HG03060 (cell line): ENCODE measurements at regions not wholly inside any gene's neighbourhood (a gene's known extent, or its start where the extent isn't known, plus 50 kb on each side); places are given as distances from the start of the nearest gene placed in this dataset.

Experiments
- ATAC-seq: cut with Tn5 transposase; IDR thresholded peaks from one replicate; pipeline ENCODE4 v1.9.1; 2021; ENCODE audit warnings: low read depth, moderate number of reproducible peaks; ENCODE audit not compliant: unreplicated experiment

DNA sequence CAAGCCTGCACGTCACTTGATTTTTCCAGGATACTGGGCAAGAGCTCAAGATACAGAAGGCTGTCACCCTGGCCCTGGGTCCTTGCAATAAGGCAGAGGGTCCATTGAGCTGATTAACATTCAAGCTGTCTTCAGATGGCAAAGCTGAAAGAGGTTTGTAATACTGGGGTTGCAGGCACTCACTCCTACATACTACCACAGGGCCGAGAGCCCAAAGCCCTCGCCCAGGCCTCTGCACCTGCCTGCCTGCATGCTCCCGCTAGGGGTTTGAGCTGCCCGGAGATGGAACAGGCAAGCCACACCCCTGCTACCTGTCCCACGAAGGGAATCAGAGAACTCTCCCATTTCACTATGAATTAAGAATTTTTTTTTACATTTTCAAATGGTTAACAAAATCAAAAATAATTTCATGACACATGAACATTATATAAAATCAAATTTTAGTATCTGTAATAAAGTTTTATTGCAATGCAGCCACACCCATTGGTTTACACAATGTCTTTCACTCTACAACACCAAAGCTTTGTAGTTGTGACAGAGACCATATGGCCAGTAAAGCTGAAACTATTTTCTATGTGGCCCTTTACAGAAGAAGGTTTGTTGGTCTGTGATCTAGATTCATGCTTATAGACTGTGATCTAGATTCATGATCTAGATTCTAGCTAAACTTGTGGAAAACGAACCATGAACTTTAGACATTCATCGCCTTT, 530.4 kb upstream of the IGFBP7 start:
- ATAC-seq = no peak

DNA sequence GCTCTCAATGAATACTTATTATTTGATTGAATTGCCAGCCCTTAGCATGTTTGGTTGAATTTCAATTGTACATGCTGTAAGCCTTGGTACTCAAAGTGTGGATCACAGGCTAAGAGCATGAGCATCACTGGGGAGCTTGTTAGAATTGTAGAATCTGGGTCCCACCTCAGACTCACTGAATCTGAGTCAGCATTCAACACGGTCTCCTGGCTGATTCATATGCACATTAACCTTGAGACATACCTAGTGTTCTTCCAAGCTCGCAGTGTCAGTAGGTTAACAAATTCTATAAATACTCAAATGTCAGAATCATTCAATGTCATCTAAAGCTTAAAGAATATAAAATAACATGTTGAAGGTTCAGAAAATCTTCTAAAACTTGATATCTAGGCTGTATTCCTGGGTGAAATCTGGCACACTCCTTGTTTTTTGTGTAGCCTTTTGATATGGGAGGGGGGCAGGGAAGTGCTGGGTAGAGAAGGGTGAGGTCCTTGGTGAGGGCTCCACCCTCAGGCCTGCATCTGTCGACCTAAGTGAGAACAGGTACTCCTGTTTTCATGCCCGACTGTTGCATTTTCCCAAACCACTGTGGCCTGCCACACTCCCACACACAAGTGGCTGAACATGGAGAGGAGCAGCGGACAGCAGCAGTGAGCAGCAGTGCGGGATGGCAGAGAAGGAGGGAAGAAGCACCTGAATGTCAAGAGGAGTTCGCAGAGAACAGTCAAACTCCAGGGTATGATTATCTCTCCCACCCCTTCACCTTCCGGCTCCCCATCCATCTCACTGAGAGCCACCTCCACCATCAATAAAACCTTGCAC, 529.6 kb upstream of the IGFBP7 start:
- ATAC-seq = no peak

DNA sequence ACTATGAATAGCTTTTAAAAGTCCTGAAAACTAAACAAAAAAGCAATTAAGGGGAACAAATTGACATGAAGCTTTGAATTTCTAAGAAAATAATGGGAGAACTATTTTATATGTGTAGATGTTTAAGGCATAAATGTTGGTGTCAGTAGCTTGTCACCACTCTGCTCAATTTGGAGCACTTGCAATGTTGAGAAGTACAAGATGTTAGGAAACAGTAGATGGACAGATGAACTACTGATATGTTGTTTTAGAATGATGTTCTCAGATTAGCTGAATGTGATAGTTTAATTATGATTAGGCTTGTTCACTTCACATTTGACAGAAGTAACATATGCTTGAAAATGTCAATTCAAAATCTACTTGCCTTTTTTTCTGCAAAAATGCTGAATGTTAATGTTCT, 525.7 kb upstream of the IGFBP7 start:
- ATAC-seq = no peak

DNA sequence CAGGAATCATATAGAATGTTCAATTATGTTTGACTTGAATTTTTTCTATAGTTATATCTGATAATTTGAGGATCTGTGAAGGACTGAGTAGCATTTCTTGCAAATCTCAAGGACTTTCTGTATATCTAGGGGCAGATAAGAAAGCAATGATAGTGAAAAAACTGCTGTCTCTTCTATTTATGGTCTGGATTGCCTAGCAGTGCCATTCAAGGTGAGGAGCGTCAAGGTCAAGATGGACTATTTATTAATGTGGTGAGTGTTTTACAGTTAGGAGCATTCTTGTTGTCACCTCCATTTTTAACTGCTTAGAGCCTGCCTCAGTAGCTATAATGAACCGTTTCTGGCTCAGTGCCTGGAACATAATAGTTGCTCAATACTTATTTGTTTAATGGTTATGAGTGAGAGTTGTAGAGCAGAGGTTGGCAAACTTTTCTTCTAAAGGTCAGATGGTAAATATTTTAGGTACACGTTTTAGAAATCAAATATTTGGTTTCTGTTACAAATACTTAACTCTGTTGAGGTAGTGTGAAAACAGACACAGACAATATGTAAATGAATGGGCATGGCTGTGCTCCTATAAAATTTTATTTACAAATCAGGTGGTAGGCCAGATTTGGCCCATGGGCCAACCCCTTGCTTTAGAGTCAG, 523.2 kb upstream of the IGFBP7 start:
- no peak for ATAC-seq

DNA sequence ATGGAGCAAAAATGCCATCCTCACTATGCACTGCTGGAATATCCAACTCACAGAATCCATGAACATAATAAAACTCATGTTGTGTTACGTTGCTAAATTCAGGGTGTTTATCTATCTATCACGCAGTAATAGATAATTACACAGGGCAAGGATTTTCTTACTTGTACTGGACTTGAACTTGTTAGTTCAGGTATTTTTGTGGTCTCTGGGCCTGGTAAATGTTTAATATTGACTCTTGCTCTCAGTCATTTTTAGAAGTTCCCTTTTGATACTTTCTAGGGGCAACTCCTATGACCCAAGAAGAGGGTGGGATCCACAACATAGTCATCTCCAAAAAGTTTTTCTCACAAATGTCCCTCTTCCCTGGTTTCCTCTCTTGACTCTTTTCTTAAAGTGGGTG, 522.4 kb upstream of the IGFBP7 start:
- no peak for ATAC-seq

DNA sequence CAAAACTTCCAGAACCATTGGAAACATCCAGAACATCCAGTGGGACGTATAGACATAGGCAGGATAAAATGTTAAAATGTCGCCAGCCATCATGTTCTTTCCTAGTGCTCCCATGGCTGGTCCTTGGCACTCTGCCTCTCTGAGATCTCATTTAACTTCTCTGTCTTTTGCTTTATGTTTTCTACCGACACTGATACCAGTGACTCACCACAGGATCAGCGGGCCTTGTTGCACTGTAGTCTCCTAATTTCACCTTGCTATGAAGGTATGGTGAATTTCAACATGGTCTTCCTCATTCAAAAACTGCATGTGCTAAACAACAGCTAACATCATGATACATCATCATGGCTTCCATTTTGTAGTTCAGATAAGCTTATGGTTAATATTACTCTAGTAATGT, 521.0 kb upstream of the IGFBP7 start:
- ATAC-seq = no peak

DNA sequence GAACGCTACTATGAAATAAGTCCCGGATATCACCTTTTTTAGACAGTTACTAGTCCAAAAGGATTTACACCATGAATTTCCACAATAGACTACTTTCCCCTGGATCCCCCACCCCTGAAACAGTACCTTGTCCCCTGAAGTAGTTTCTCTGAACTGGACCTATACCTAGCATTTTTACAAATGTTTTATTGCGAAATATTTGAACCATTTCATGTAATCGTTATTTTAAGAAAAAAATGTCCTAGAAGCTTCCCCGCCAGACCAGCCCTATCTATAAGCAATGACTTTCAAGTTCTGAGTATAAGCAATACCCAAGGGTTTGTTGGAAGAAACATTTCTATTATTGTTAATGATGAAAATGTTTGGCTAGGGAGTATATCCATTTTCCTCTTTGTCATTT, 517.8 kb upstream of the IGFBP7 start:
- no peak for ATAC-seq

DNA sequence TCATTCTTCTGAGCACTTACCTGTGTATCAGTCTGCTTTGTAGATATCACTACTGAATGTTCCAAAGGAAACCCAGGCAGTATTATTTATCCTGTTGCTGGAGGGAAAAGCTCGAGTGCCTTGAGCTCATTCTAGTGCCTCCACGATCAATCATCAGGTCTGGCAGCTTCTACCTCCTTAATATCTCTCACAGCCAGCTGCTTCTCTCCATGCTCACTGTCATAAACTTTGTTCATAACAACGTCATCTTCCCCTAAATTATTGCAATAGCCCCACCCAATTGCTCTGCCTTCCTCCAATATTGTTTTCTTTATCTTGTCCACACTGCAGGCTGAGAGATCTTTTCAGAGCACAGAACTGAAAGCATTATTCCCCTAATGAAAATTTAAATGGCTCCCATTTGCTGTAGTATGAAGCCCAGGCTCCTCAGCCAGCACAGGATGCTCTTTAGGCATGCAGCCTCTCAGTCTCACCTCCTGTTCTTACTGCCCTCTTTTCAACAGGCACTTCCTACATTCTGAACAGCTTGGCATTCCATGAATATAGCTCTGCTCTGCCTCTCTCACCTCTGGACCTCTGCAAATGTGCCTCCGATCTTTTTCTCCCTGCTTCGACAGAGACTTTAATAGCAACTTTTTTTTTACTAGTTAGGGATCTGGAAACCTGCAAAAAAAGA, 504.2 kb upstream of the IGFBP7 start:
- ATAC-seq = no peak

DNA sequence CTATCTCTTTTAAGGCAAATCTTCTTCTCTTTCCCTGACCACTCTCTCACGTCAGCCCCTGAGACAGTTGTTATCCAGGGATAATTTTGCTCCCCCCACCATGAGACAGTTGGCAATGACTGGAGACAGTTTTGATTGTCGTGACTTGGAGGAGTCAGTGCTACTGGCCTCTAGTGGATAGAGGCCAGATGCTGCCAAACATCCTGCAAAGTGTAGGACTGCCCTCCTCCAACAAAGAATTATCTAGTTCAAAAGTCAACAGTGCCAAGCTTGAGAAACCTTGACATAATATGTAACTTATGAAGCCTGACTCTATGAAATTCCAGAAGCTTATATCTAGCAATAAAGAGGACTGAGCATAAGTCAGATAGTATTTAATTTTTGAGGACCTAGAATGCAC, 502.1 kb upstream of the IGFBP7 start:
- ATAC-seq = no peak

DNA sequence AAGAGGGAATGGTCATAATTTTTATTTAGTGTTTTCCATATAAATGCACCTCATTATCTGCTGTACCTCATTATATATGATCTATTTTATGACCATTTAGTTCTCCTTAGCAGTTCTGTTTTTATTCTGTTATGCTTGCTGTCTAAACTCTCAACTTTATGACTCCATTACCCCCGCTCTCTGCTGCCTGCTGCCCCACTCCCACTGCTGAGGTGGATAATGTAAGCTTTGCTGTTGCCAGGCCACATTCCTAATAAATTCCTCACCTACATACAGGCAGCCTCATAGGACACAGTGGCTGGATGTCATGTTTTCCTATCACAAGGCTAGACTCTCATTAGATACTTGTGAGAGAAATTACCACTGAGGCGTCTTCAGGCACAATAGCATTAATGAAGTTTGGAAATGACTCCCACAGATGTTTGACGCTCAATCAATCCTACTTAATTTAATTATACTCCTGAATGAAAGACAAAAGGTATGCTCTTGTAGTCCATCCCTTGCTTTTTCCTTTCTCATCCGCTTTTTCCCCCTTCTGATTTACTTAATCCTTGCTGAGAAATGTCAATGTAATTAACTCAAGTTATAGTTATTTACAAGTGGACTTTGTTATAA, 497.5 kb upstream of the IGFBP7 start:
- no peak for ATAC-seq

DNA sequence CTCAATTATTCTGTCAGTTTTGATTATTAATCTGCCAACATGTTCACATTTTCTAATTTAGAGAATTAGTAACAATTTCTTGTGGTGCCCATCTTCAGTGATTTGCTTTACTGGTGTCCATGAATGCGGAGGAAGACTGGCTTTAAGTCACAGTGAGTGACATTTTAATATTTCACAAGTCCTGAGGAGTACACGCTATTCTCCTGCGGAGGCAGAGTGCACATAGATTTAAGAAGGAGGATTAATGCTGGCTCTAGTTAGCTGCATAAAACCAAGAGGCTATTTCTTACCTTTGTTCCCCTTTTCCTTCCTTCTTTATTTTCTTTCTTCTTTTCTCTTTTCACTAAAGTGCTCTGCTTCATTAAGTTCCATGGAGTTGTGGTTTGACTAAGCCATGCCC, 495.2 kb upstream of the IGFBP7 start:
- no peak for ATAC-seq

DNA sequence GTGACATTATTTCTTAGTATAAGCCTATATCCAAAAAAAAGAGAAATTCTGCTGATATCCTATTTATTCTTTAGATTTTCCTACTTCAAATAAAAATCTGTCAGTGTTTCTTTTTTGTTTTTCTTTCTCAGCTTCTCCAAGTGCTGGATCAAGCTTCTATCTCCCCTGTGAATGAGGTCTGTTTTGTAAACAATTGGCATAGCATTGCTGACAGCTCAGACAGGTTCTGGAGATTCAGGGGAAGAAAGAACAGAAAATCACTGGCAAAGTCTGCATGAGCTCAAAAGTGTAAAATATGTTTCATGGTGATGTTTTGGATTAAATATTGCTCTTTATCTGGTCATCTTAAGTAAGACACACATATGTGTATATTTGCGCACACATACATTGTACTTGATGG, 492.0 kb upstream of the IGFBP7 start:
- no peak for ATAC-seq

DNA sequence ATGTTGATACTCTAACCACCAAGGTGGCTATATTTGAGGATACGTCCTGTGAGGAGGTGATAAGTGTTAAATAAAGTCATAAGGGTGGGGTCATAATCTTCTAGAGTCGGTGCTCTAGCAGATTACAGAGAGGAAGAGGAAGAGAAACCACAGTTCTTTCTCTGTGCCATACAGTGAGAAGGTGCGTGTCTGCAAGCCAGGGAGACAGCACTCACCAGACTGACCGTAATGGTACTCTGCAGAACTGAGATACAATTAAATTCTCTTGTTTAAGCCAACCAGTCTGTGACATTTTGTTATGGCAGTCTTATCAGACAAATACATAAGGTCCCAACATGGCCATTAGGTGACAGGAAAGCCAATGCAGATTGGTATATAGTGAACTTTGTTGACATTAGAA, 480.9 kb upstream of the IGFBP7 start:
- ATAC-seq = no peak

DNA sequence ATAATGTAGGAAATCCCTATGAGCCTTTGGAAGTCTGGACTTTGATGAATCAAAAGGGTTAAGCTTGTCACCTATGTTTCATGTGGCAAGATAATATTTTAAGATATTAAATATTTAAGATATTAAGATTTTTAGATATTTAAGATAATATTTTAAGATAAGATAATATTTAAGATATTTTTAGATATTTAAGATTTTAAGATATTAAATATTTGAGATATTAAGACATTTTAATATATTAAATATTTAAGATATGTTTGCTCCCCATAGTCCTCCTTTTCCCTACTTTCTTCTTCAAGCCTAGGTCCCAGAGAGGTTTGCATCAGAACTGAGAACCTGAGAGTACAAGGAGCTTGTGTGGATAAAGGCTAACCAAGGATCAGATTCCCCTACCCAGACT, 478.4 kb upstream of the IGFBP7 start:
- no peak for ATAC-seq

DNA sequence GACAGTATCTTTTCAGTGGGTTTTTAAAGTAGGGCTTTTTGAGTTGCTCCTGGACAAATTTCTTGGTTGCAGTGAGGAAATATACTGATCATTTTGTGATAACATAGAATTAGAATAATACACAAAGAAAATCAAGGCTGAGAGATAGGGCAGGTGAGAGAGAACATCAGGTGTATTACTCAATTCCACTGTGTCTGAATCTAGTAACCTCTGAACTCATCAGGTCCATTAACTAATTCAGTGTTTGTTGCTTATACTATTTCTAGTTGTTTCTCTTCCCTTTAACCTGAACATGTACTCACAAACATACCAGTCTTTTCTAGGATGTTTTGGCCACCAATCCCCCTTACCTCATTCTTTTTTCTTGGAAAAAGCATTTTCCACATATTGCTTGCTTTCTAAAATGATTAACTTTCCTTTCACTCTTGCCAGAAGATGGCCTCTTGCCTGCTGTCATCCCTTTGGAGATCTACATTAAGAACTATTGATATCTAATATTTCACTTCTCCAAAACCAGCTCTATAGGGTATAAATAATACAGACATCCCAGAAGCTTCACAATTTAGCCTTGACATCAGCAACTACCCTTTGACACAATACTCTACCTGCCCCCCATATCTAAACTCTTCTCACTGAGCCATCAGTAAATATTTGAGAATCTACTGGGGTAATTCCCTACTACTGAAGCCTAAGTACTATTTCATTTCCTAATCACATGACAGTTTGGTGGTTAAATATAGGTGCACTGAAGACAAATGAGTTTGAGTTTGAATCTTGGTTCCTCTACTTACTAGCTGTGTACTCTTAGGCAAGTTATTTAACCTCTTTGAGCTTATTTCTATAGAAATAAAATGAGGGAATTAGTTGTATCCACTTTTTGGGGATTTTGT, 470.8 kb upstream of the IGFBP7 start:
- no peak for ATAC-seq

DNA sequence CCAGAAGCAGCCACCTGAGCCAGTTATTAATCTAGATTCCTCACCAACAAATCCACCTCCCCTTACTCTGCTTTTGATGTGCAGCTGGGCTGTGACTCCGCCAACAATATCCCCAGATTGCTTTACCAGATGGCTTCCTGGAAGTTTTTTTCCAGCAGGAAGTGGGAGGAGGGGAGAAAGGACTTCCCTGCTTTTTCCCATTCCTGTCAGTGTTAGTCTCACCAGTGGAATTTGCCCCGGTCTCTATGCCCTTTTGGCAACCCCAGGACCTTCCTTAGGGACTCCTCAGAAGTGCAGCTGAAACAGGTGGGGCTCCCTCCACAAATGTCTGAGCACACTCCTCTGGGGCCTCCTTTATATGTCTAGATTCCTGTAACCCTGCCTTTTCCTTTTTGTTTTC, 465.2 kb upstream of the IGFBP7 start:
- no peak for ATAC-seq

DNA sequence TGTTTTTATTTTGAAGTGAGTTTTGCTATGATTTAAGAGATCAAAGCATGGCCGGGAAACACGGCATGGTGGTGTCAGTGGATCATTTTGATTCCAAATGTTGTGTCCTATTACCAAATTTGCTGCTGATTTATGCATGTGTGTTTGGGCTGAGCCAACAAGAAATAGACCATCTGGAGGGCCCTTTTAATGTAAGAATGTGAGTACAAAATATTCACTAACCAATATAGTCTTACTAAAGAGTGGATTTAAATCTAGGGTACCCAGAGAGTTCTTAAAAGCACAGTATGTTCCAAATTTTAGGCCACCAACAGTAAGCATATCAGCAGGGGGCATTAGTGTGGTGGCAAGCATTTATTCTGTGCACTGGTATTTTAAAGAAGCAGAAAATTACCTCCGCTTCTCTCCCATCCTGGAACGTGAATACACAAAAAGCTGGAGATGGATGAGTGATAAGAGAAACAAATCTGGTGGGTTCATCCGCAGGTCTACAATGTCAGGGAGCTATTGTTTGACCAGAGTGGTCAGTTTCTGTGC, 444.4 kb upstream of the IGFBP7 start:
- ATAC-seq = no peak

DNA sequence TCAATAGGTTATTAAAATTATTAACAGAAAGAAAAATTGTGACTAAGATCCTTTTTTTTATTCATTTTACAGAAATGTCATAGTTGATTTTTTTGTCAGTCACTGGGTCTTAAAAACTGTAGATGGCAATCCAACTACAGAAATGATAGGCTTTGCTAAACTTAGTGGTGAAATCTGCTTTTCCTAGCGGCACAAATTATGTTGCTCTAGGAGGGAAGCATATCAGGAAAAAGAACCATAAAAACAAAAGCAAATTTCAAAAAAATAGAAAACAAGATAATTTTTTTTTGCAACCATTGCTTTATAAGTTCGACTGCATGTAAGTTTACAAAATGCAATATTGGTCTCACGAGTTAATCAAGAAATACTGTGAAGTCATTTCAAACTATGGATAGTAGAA, 443.5 kb upstream of the IGFBP7 start:
- ATAC-seq = no peak

DNA sequence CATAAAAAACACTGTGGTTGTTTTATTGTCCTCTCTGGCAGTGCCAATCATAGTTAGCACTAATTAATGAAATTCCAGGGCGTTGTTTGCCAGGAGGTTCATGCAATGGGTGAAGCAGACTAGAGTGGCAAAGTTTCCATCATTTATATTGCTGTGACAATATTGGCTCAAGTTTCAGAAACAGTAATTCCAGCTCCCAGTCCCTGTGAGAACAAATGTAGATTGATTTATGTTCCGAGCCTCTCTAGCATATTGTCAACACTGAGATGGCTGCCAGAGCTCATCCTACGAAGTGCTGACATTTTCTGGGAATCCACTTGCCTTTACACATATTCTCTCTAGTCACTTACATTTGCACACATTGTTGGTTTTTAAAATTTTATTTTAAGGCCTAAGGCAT, 440.0 kb upstream of the IGFBP7 start:
- ATAC-seq = no peak

DNA sequence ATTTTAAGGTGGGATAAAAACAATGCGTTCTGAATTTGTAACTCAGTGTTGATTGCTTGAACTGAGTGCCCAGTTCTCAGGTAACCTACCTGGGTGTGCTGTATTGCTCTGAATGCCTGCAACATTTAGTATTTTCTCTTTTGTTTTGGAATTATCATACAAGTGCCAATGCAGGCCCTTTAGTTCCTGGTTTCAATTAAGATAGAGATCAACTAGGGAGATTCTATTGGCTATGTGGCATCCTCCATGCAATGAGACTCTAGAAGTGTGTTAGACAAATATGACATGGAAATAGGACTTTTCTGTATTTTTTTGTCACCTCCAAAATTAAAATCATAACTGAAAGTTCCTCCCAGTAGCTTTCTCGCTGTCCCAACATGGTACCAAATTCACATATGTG, 438.7 kb upstream of the IGFBP7 start:
- no peak for ATAC-seq
